Heart right ventricle (tissue), 16 donors: ENCODE measurements at regions not wholly inside any gene's neighbourhood (a gene's known extent, or its start where the extent isn't known, plus 50 kb on each side); places are given as distances from the start of the nearest gene placed in this dataset.
"Not testable (repeated sequence)": the region's sequence is repeated elsewhere in the genome, so short reads cannot be mapped to it uniquely, and the experiment has no call there.

ENCODE experiments used
- ATAC-seq, 8 donors: fragments of 200-7000 bp; cut with Tn5 transposase; one replicate each; pipeline ENCODE4 v1.9.1; 2020; ENCODE audit warnings: mild to moderate bottlenecking in 8 of 8, moderate library complexity in 8 of 8, moderate number of reproducible peaks in 1 of 8
- DNase-seq, 2 donors: peaks; one replicate each; pipeline ENCODE4 v3.0.0-alpha.2; 2020
- H3K27ac ChIP-seq, 10 donors: fragments of 200-600 bp; sonication (generic) in 2 of 10; one replicate each; pipeline versions ENCODE4 v1.5.0 to v1.8.0; 2020 to 2022; ENCODE audit warnings: mild to moderate bottlenecking in 3 of 10
- H3K27me3 ChIP-seq, 7 donors: fragments of 200-600 bp; one replicate each; pipeline ENCODE4 v1.8.0; 2021 to 2022; ENCODE audit warnings: mild to moderate bottlenecking in 2 of 7
- H3K36me3 ChIP-seq, 9 donors: fragments of 200-600 bp; sonication (generic) in 1 of 9; one replicate each; pipeline versions ENCODE4 v1.5.0 to v1.8.0; 2020 to 2022; ENCODE audit warnings: mild to moderate bottlenecking in 2 of 9
- H3K4me1 ChIP-seq, 9 donors: fragments of 200-600 bp; sonication (generic) in 1 of 9; one replicate each; pipeline versions ENCODE4 v1.5.0 to v1.8.0; 2020 to 2022; ENCODE audit warnings: mild to moderate bottlenecking in 4 of 9
- H3K4me3 ChIP-seq, 10 donors: fragments of 200-600 bp; sonication (generic) in 2 of 10; one replicate each; pipeline versions ENCODE4 v1.5.0 to v1.8.0; 2020 to 2022; ENCODE audit warnings: mild to moderate bottlenecking in 7 of 10, moderate library complexity in 2 of 10
- H3K9me3 ChIP-seq, 11 donors: fragments of 200-600 bp in 10 of 11; sonication (generic) in 2 of 11; one replicate each; pipeline versions ENCODE4 v1.5.0 to v1.8.0; 2013 to 2022; ENCODE audit warnings: mild to moderate bottlenecking in 2 of 11, control low read depth in 1 of 11, moderate library complexity in 1 of 11
- WGBS, 2 donors: extraction: QIAGEN DNeasy Blood & Tissue Kit; methylation state at CpG; one replicate each; pipeline ENCODE4 v1.1.7; 2013; ENCODE audit warnings: inconsistent platforms in 1 of 2; 5-methylcytosine and 5-hydroxymethylcytosine counted together
- intact Hi-C, 10 donors: fragments of 100-400 bp; cut with DNase I; formaldehyde crosslinking; loops; one replicate each; pipeline versions ENCODE4 v1.11.1 to v1.14.2; 2022
- TF ChIP-seq, protein P1 (sequence below), 9 donors: fragments of 200-600 bp; sonication (generic) in 2 of 9; IDR thresholded peaks; one replicate each; pipeline versions ENCODE4 v1.5.0 to v1.8.0; 2021 to 2022; ENCODE audit warnings: antibody characterized with exemption in 9 of 9, mild to moderate bottlenecking in 5 of 9, moderate library complexity in 1 of 9
- donor health status: Arrhythmogenic right ventricular cardiomyopathy.
- donor health status: ischemic (EF 13 %, LVEDD 7.1; RV severe dilation, severe dysfunction).
- donor health status: healthy with polysubstance abuse.
- donor health status: DM: no; HTN: yes; CAD: no.
- donor health status: DM: no; HTN: no; CAD: no.
- donor health status: ischemic (EF 25% LVEDD 6.9; RV normal size, moderate dysfunction).
- donor health status: ischemic (EF 25% LVEDD 5.7; RV mildly dilated, moderate dysfunction).
- donor health status: healthy.
- donor health status: DM: yes; HTN: yes; CAD: no.
- donor health status: Ischemic cardiomyopathy.
- donor health status: ischemic (EF 35%, LVEDD 5.7; RV mildly dilated, moderate dysfunction).
- donor health status: nonischemic (EF 11% LVEDD 7.7; RV severe dilation, severe dysfunction).
- donor health status: DM: yes; HTN: yes; CAD: no.
- donor health status: PGD.
- donor health status: ischemic (EF 29% LVEDD 5.4; RV normal size, mild dysfunction).
- donor health status: nonischemic (EF 23%, LVEDD 6.1; RV moderate dilation, normal function).

DNA sequence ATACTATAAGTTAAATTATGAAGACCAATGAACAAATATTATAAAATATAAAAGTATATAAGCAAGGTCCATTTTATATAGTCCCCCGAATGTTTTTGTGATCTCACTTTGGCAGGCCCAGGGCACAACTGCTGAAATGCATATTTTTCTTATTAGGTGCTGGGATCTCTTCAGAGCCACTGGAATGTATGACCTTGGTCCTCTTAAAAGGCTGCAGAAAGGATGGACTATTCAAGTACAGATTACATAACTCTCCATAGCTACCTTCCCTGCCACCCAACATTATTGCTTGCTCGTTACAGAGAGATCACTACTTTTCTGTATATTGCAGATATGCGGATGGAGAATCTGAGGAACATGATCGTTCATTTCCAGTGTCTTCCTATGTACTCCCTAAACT lies 925.6 kb upstream of the CELF4 start:
- H3K4me1 ChIP-seq, result no peaks in the 10 kb centered on the region
- no peaks in the 10 kb centered on the region for H3K27me3 ChIP-seq
- TF ChIP-seq, protein P1, sequence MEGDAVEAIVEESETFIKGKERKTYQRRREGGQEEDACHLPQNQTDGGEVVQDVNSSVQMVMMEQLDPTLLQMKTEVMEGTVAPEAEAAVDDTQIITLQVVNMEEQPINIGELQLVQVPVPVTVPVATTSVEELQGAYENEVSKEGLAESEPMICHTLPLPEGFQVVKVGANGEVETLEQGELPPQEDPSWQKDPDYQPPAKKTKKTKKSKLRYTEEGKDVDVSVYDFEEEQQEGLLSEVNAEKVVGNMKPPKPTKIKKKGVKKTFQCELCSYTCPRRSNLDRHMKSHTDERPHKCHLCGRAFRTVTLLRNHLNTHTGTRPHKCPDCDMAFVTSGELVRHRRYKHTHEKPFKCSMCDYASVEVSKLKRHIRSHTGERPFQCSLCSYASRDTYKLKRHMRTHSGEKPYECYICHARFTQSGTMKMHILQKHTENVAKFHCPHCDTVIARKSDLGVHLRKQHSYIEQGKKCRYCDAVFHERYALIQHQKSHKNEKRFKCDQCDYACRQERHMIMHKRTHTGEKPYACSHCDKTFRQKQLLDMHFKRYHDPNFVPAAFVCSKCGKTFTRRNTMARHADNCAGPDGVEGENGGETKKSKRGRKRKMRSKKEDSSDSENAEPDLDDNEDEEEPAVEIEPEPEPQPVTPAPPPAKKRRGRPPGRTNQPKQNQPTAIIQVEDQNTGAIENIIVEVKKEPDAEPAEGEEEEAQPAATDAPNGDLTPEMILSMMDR (IDR thresholded peaks at IDR 0.05), result no peak
- DNase-seq (no peak), ATAC-seq (no peak)
- H3K4me3 ChIP-seq, result no peak overlapping the region
- intact Hi-C loops, result no loop called here
- no peak overlapping the region for H3K27ac ChIP-seq
- no peaks in the 10 kb centered on the region for H3K36me3 ChIP-seq
- 91 to 92% methylated on average over 4 of the region's 4 CpGs for WGBS, 2 donors
- no peaks in the 10 kb centered on the region for H3K9me3 ChIP-seq

DNA sequence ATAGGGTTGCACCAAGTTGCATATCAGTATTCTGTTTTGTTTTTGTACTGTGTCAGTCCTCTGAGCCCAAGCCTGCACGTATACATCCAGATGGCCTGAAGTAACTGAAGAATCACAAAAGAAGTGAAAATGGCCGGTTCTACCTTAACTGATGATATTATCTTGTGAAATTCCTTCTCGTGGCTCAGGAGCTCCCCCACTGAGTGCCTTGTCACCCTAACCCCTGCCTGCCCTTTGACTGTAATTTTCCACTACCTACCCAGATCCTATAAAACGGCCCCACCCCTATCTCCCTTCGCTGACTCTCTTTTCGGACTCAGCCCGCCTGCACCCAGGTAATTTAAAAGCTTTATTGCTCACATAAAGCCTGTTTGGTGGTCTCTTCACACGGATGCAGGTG lies 924.1 kb upstream of the CELF4 start:
- H3K9me3 ChIP-seq, DNase-seq, H3K27me3 ChIP-seq, H3K4me1 ChIP-seq, ATAC-seq, H3K36me3 ChIP-seq, H3K27ac ChIP-seq, H3K4me3 ChIP-seq, intact Hi-C loops: not testable (repeated sequence)
- 73% methylated on average over 8 of the region's 8 CpGs for WGBS, 2 donors

DNA sequence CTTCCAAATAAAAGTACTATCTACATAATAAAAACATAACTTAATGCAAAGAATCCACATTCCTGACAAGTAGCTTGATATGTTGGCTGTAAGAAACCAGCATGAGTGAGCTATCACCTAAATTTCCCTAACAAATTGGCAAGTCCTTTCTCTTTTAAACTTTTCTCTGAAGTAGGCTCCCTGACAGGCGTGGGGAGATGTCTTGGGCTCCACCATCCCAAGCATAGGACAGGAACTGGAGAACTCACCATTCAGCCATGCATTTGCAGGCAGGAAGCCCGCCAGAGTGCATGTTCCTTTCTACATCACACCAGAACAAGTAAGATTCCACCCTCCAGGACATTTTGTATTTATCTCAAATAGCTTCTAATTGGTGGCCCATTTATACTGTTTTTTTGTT lies 921.9 kb upstream of the CELF4 start:
- intact Hi-C loops, result no loop called here
- Histone ChIP-seq H3K4me1 (no peaks in the 10 kb centered on the region), H3K9me3 (no peaks in the 10 kb centered on the region), H3K36me3 (no peaks in the 10 kb centered on the region), H3K4me3 (no peak overlapping the region), H3K27me3 (no peaks in the 10 kb centered on the region), H3K27ac (no peak overlapping the region)
- DNase-seq (no peak), ATAC-seq (no peak)
- TF ChIP-seq, protein P1 (IDR thresholded peaks at IDR 0.05), result no peak
- WGBS, 2 donors, result 75 to 76% methylated on average over 2 of the region's 2 CpGs

- H3K27ac ChIP-seq, result no peak overlapping the region
- DNase-seq, result no peak
- TF ChIP-seq, protein P1 (IDR thresholded peaks at IDR 0.05), result no peak
Observed at GRCh38 chr18:38483326-38483725, 917.7 kb upstream of the CELF4 start.

GRCh38 chr18:38481576-38481975 lies 916.0 kb upstream of the CELF4 start:
- H3K27ac ChIP-seq, result no peak overlapping the region
- no peak for ATAC-seq
- H3K9me3 ChIP-seq, result peaks cover 0 to 19% (median 0%) of the 10 kb centered on the region in 11 donors
- WGBS, 2 donors, result 65 to 68% methylated on average over 5 of the region's 5 CpGs
- no peak overlapping the region for H3K4me3 ChIP-seq
- TF ChIP-seq, protein P1 (IDR thresholded peaks at IDR 0.05), result no peak
- intact Hi-C loops, result no loop called here
- H3K4me1 ChIP-seq, result no peaks in the 10 kb centered on the region
- no peak for DNase-seq
- H3K36me3 ChIP-seq, result no peaks in the 10 kb centered on the region
- H3K27me3 ChIP-seq, result no peaks in the 10 kb centered on the region

More at GRCh38 chr18:38483326-38483725, 917.7 kb upstream of the CELF4 start:
- no peak for ATAC-seq
- intact Hi-C loops, result no loop called here
- Histone ChIP-seq H3K4me1 (no peaks in the 10 kb centered on the region), H3K9me3 (peaks cover 0 to 18% (median 0%) of the 10 kb centered on the region in 11 donors), H3K27me3 (no peaks in the 10 kb centered on the region), H3K4me3 (no peak overlapping the region), H3K36me3 (no peaks in the 10 kb centered on the region)
- WGBS, 2 donors, result 65 to 66% methylated on average over 5 of the region's 5 CpGs
